OCI-LY1 (cell line): ENCODE measurements at regions not wholly inside any gene's neighbourhood (a gene's known extent, or its start where the extent isn't known, plus 50 kb on each side); places are given as distances from the start of the nearest gene placed in this dataset.

Experiments used
- CTCF ChIP-seq: fragments of 200-600 bp; sonication (generic), shearing (Covaris generic); IDR thresholded peaks from 2 replicates; pipeline ENCODE4 v1.5.1; 2017; ENCODE audit warnings: mild to moderate bottlenecking, antibody characterized with exemption, low read length, moderate library complexity, mixed read lengths
- EZH2 ChIP-seq: fragments of 200-600 bp; sonication (generic), shearing (Covaris generic); IDR thresholded peaks from 2 replicates; pipeline ENCODE4 v1.8.0; 2017; ENCODE audit warnings: borderline replicate concordance, mixed run types, mild to moderate bottlenecking, antibody characterized with exemption, low read length, moderate library complexity, mixed read lengths

- no peak for TF ChIP-seq CTCF
- TF ChIP-seq EZH2 = no peak
These were observed 202.8 kb upstream of the SMIM30 start for GRCh38 chr7:113321201-113321600.
